Natural killer cell treated with Interleukin-12 subunit alpha and Interleukin-12 subunit beta and Interleukin-15 and Interleukin-18, amount 100 ng/mL, for 72 hours (primary cell): ENCODE measurements at regions not wholly inside any gene's neighbourhood (a gene's known extent, or its start where the extent isn't known, plus 50 kb on each side); places are given as distances from the start of the nearest gene placed in this dataset.

ENCODE experiments used
- ATAC-seq, 2 donors: fragments of 150-1000 bp; cut with Tn5 transposase in 1 of 2; sonication (Bioruptor Pico), chemical (Tn5 transposase) in 1 of 2; 2 replicates each; pipeline ENCODE4 v1.10.0; 2021
- DNase-seq: peaks from one replicate; pipeline ENCODE4 v3.0.0; 2022; ENCODE audit warnings: low spot score
- H3K27ac Mint-ChIP-seq, 2 donors: 1 replicate in 1 of 2; 2 replicates in 1 of 2; pipeline ENCODE4 v1.8.0; 2022; ENCODE audit warnings: mixed read lengths in 2 of 2, mild to moderate bottlenecking in 1 of 2, moderate library complexity in 1 of 2
- H3K27me3 Mint-ChIP-seq, 2 donors: 1 replicate in 1 of 2; 2 replicates in 1 of 2; pipeline ENCODE4 v1.8.0; 2022; ENCODE audit warnings: mixed read lengths in 2 of 2
- H3K36me3 Mint-ChIP-seq: one replicate; pipeline ENCODE4 v1.8.0; 2022; ENCODE audit warnings: mixed read lengths
- H3K4me1 Mint-ChIP-seq, 2 donors: 1 replicate in 1 of 2; 2 replicates in 1 of 2; pipeline ENCODE4 v1.8.0; 2022; ENCODE audit warnings: low read depth in 2 of 2, mixed read lengths in 2 of 2, mild to moderate bottlenecking in 1 of 2
- H3K4me3 Mint-ChIP-seq: one replicate; pipeline ENCODE4 v1.8.0; 2022; ENCODE audit warnings: mixed read lengths
- H3K9me3 Mint-ChIP-seq: 2 replicates; pipeline ENCODE4 v1.8.0; 2022; ENCODE audit warnings: mixed read lengths

DNA sequence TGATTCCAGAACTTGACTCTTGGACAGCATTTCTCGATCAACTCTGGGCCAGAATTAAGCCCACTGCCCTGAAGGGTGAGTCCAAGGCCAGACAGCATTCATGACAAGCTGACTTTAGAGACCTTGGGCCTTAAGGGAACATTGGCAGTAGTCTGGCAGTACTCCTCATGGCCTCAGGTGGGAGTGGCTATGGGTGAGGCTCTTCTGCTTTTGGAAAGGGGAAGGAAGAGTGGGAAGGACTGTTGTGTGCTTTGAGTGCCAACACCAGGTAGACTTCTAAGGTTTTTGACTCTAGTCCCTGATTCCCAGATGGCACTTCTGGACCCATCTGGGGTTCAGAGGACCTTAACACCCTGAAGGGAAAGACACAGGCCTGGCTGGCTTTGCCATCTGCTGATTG, 530.4 kb downstream of the ACTL7B start:
- Mint-ChIP-seq H3K9me3 (peaks cover 25% of the 10 kb centered on the region), H3K27ac (no peak overlapping the region), H3K4me1 (no peaks in the 10 kb centered on the region), H3K36me3 (peaks cover 13% of the 10 kb centered on the region), H3K27me3 (no peaks in the 10 kb centered on the region), H3K4me3 (no peak overlapping the region)
- DNase-seq (no peak), ATAC-seq (no peak)

DNA sequence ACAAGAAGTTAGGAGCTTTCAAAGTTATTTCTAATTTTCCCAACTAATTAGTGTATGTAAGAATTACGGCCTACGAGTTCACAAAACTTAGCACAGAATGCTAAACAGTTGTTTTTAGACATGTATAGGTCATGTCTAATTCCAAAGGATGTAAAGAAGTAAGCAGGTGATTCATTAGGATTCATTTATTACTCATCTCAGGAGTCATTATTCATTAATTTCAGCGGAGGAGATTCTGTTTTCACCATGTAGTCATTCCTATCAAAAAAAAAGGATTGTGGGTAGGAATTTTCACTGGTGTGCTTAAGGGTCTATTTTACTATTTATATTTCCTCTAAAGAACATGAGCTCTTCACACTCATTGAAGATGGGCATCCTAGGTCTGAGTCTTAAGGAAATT, 532.2 kb downstream of the ACTL7B start:
- H3K9me3 Mint-ChIP-seq, result peaks cover 24% of the 10 kb centered on the region
- no peak overlapping the region for H3K27ac Mint-ChIP-seq
- H3K27me3 Mint-ChIP-seq, result no peaks in the 10 kb centered on the region
- no peaks in the 10 kb centered on the region for H3K4me1 Mint-ChIP-seq
- peaks cover 13% of the 10 kb centered on the region for H3K36me3 Mint-ChIP-seq
- ATAC-seq (no peak), DNase-seq (no peak)
- no peak overlapping the region for H3K4me3 Mint-ChIP-seq

DNA sequence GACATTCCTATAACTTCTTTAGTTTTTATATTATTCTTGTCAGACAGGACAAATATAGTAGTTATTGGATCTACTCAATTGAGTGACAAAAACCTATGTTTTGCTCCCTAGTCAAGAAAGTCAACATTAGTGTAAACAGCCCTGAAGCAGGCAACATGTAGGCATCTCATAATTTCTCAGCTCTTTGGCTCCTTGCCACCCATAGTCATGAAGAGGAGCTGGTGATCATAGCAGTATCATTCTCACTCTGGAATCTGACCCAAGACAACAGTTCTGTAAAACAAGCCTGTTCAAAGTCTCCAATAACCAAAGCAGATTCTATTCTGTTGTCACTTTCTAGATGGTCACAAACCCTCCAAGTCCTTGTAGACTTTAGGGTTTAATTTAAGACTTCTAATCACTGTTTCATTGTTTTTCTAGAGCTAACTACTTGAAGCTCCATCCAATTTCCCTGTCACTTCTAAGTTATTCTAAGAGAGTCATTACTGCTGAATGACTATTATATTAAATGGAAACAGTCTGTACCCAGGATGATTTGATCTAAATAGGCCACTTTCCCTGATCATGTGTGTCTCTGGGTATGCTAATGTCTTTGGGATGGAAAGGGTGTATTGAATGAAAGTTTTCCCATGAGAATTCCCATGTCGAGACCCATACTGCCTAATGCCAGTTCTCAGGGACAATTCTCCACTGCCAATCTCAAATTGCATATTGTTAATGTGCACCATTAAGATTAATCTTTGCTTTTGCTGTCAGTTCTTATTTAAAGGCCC, 533.3 kb downstream of the ACTL7B start:
- no peak for ATAC-seq
- H3K4me1 Mint-ChIP-seq, result no peaks in the 10 kb centered on the region
- DNase-seq, result no peak
- H3K27ac Mint-ChIP-seq, result no peak overlapping the region
- H3K36me3 Mint-ChIP-seq, result peaks cover 4% of the 10 kb centered on the region
- H3K27me3 Mint-ChIP-seq, result no peaks in the 10 kb centered on the region
- H3K9me3 Mint-ChIP-seq, result peaks cover 16% of the 10 kb centered on the region
- H3K4me3 Mint-ChIP-seq, result no peak overlapping the region

DNA sequence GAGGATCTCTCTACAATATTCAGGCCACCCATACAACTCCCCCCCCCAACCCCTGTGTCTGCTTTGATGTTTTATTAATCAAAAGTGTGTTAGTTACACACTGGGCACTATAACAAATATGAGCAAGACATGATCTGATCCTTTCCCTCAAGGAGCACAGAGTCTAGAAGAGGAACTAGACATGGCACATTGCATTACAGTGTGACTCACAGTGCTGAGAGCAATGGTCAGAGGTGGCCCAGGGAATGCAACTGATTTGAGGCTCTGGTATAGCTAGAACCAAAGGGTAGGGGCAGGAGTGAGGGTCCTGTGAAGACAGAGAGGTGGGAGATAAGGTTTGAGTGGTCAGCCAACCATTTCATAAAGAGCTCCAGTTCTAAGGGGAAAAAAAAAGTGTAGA, 539.2 kb downstream of the ACTL7B start:
- H3K27me3 Mint-ChIP-seq, result no peaks in the 10 kb centered on the region
- H3K36me3 Mint-ChIP-seq, result no peaks in the 10 kb centered on the region
- DNase-seq (no peak), ATAC-seq (no peak)
- no peak overlapping the region for H3K4me3 Mint-ChIP-seq
- H3K4me1 Mint-ChIP-seq, result no peaks in the 10 kb centered on the region
- H3K27ac Mint-ChIP-seq, result no peak overlapping the region
- peaks cover 7% of the 10 kb centered on the region for H3K9me3 Mint-ChIP-seq

DNA sequence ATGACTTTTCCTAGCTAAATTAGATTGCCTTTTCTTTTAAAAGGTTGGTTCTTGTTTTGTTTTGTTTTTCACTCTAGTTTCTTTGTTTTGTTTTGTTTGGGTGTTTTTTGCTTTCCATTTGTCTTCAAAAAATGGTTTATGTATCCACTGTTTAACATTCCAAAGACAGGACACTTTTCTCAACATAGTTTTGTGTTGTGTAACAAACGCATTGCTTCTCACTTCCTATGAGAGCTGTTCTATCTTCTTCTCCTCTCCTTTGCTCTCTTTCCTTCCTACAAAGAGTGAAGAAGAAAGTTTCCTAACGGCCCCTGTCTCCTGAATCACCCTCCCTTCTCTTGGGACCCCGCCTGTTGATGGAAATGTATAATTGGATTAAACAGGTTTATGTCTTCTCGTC, 539.7 kb downstream of the ACTL7B start:
- Mint-ChIP-seq H3K36me3 (no peaks in the 10 kb centered on the region), H3K27me3 (no peaks in the 10 kb centered on the region), H3K4me1 (no peaks in the 10 kb centered on the region), H3K27ac (no peak overlapping the region), H3K9me3 (peaks cover 7% of the 10 kb centered on the region), H3K4me3 (no peak overlapping the region)
- no peak for DNase-seq
- ATAC-seq, result no peak

DNA sequence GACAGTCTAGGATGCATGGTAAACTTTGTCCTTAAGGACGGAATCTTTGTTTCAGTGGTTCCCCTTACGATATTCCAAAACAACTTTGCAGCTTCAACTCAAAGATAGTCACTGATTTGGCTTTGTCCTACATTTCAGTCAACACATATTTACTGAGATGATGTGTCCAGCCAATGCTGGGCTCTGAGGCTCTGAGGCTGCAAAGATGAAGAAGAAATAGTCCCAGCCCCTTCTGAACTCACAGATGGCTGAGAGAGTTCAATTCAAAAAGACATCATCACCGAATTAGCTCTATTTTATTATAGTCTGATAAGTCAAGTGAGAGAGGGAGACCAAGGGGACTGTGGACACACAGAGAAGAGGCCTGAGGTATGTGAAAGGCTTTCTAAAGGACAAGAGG, 544.0 kb downstream of the ACTL7B start:
- ATAC-seq (no peak), DNase-seq (no peak)
- no peak overlapping the region for H3K4me3 Mint-ChIP-seq
- no peaks in the 10 kb centered on the region for H3K4me1 Mint-ChIP-seq
- H3K27ac Mint-ChIP-seq, result no peak overlapping the region
- H3K9me3 Mint-ChIP-seq, result peaks cover 7% of the 10 kb centered on the region
- no peaks in the 10 kb centered on the region for H3K36me3 Mint-ChIP-seq
- no peaks in the 10 kb centered on the region for H3K27me3 Mint-ChIP-seq

DNA sequence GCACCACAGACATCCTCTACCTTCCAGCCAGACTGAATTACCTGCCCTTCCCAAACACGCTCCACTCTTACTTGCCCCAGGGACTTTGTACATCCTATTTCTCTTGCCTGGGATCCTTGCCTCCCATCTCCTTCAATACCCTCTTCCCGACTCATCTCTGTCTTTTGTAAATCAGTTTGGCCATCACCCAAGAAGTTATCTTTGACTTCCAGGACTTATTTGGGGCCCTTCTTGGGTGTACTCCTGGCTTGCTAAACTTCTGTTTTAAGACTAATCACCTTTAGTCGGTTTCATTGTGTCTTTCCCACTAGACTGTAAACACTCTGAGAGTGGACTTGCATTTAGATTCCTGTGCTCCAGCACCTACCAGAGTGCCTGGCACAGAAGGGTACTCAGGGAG, 545.6 kb downstream of the ACTL7B start:
- H3K4me1 Mint-ChIP-seq, result no peaks in the 10 kb centered on the region
- no peak for DNase-seq
- no peaks in the 10 kb centered on the region for H3K36me3 Mint-ChIP-seq
- ATAC-seq, result no peak
- H3K9me3 Mint-ChIP-seq, result peaks cover 6% of the 10 kb centered on the region
- H3K27me3 Mint-ChIP-seq, result no peaks in the 10 kb centered on the region
- no peak overlapping the region for H3K27ac Mint-ChIP-seq
- no peak overlapping the region for H3K4me3 Mint-ChIP-seq

DNA sequence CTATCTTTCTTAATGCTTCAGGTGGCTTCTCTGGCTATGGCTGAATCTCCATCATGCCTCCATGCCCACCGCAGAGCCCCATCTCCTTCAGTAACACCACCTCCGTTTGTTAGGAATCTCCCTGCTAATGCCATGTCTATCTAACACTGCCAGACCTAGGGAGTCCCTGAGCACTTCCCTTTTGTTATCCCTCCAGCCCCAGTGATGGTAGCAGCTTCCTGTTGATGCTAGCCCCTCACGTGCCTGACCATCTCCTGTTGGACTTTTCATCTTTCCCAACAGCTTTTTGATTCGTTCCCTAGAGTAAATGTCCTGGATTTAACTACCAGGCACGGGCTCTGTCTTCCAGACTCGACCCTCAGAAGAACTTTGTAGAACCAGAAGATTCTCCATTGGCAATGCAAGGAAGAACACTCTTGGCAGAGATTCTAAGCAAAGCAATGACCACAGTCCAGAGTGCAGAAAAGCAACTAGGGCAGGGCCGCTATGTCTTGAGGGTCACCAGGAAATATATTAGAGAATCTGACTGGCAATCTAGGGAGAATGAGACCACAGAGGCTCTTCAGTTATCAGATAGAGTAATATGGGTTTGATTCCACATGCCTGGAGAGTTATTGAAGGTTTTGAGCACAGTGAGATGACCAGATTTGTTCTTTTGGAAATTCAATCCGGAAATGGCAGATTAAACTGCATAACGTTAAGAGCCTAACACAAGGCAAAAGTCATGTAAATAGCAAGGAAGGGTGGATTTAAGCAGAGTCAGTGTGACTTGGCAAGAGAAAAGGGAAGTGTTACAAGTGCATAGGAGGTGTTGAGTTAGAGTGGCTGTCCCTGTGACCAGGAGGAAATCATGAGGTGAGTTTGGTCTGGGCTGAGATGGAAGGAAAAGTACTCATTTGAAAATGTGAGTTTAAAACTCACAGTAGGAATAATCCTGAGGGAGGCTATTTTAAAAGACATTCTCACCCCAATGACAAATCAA, 555.2 kb downstream of the ACTL7B start:
- H3K4me3 Mint-ChIP-seq, result no peak overlapping the region
- H3K4me1 Mint-ChIP-seq, result no peaks in the 10 kb centered on the region
- H3K9me3 Mint-ChIP-seq, result peaks cover 10% of the 10 kb centered on the region
- no peak for ATAC-seq
- no peak for DNase-seq
- no peaks in the 10 kb centered on the region for H3K27me3 Mint-ChIP-seq
- no peak overlapping the region for H3K27ac Mint-ChIP-seq
- H3K36me3 Mint-ChIP-seq, result no peaks in the 10 kb centered on the region

DNA sequence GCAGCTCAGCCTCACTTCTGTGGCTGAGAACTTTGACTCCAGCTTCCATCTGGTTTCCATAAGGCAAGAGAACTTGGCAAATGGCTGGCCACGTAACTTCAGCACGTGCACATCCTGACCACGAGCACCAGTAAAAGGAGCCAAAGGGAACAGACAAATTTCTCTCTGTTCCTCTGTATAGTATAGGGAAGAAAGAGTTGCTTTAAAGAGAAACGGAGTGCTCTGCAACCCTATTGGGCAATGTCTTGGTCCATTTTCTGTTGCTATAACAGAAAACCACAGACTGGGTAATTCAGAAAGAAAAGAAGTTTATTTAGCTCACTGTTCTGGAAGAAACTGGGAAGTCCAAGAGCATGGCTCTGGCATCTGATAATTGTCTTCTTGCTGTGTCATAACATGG, 558.7 kb downstream of the ACTL7B start:
- no peaks in the 10 kb centered on the region for H3K27me3 Mint-ChIP-seq
- H3K4me1 Mint-ChIP-seq, result no peaks in the 10 kb centered on the region
- H3K36me3 Mint-ChIP-seq, result no peaks in the 10 kb centered on the region
- H3K4me3 Mint-ChIP-seq, result no peak overlapping the region
- H3K27ac Mint-ChIP-seq, result no peak overlapping the region
- H3K9me3 Mint-ChIP-seq, result peaks cover 6% of the 10 kb centered on the region
- DNase-seq (no peak), ATAC-seq (no peak)

DNA sequence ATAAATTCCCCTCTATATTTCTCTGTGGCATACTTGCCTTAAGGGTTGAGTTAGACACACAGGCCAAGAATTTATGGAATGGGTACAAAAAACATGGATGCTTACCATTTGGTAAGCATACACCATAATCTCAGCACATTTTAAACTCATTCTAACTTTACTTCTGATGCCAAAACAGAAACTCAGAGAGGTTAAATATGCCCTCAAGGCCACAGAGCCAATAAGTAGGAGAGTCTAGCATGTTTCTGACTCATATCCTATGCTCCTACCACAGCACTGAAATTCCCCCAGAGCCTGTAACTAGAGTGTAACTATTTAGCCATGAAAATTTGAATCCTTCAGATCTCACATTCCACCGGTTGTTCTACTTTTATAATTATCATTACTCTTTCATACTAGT, 559.7 kb downstream of the ACTL7B start:
- Mint-ChIP-seq H3K27ac (no peak overlapping the region), H3K4me3 (no peak overlapping the region), H3K9me3 (peaks cover 6% of the 10 kb centered on the region), H3K36me3 (no peaks in the 10 kb centered on the region), H3K27me3 (no peaks in the 10 kb centered on the region), H3K4me1 (no peaks in the 10 kb centered on the region)
- no peak for DNase-seq
- no peak for ATAC-seq

DNA sequence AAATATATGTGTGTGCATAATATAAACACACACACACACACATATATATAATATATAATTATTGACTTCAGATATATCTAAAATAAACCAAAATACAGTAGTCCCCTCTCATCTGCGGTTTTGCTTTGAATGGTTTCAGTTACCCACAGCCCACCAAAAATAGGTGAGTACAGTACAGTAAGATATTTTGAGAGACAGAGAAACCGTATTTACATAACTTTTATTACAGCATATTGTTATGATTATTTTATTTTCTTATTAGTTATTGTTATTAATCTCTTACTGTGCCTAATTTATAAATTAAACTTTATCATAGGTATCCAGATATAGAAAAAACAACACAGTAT, 564.2 kb downstream of the ACTL7B start:
- Mint-ChIP-seq H3K27ac (no peak overlapping the region), H3K9me3 (peaks cover 5% of the 10 kb centered on the region), H3K36me3 (no peaks in the 10 kb centered on the region), H3K27me3 (no peaks in the 10 kb centered on the region), H3K4me3 (no peak overlapping the region), H3K4me1 (no peaks in the 10 kb centered on the region)
- DNase-seq, result no peak
- no peak for ATAC-seq

DNA sequence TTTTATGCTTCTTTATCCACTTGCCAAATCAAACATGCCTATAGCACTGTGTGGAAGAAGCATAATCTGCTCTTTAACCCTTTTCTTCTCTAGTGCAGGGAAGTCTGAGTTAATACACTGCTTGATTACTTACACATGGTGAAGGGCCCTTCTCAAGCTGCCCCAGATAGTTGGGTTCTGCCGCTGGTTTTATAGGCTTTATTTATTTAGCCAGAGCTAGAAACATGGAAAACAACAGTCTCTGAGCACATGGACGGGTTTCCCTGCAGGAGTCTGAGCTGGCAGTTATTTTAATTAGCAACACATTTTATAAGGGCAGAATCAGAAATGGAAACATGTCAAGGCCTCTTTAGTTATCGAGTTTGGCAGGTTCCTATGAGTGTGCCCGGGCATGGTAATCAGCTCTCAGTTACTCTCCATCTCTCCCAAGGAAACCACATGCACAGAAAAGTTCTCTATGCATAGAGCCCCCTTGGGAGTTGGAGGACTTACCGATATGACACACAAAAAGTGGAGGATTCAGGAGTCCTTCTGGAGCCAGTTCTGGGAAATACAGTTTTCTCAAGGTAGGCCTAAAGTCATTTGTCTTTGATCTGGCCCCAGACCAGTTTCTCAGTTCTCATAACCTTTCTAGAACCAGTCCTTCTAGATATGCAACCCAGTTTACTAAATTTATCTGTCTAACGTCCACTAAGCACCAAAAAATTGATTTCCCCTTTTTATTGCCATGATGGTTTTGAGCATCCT, 564.8 kb downstream of the ACTL7B start:
- no peak for ATAC-seq
- no peaks in the 10 kb centered on the region for H3K27me3 Mint-ChIP-seq
- H3K4me3 Mint-ChIP-seq, result no peak overlapping the region
- DNase-seq, result no peak
- H3K4me1 Mint-ChIP-seq, result no peaks in the 10 kb centered on the region
- peaks cover 5% of the 10 kb centered on the region for H3K9me3 Mint-ChIP-seq
- no peaks in the 10 kb centered on the region for H3K36me3 Mint-ChIP-seq
- H3K27ac Mint-ChIP-seq, result no peak overlapping the region

DNA sequence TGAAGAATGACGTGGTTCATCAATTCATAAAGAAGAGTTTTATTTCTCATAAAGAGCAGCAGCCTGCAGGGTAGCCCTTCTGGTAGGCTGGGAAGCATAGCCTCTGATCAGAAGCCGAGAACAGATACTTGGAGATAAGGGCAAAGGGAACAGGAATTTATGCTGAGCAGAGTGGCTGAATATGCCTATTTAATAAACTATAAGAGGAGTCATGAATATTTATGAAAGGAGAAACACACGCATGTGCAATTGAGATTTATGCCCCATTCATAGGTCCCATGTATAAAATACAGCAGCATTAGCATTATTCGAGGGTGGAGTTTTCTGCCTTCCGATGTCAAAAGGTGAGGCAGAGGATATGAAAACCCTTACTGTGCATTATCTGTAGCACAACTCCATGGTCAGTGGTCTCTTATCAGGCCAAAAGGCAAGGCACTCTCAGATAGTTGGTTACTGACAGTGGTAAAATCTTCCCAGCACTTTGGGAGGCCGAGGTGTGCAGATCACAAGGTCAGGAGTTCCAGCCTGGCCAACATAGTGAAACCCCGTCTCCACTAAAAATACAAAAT, 569.1 kb downstream of the ACTL7B start:
- ATAC-seq, result no peak
- no peaks in the 10 kb centered on the region for H3K27me3 Mint-ChIP-seq
- H3K27ac Mint-ChIP-seq, result no peak overlapping the region
- H3K4me1 Mint-ChIP-seq, result no peaks in the 10 kb centered on the region
- no peaks in the 10 kb centered on the region for H3K36me3 Mint-ChIP-seq
- no peak overlapping the region for H3K4me3 Mint-ChIP-seq
- H3K9me3 Mint-ChIP-seq, result peaks cover 7% of the 10 kb centered on the region
- no peak for DNase-seq

DNA sequence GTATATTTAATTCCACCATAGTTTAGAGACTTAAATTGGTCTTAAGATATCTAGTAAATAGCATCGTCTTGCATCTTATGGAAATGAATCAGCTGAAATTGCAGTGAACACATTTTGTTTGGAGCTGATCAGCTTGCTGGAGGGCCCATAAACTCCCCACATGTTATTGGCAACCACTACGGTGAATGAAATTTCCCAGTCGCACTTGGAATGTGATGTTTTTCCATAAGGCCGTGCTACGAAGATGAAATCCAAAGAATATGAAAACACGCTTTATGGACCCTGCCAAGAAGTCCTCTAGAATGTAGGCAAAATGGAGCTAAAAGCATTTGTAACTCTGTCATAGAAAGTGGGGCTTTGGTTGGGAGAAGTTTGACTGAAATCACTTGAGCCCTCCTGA, 572.1 kb downstream of the ACTL7B start:
- Mint-ChIP-seq H3K9me3 (peaks cover 5% of the 10 kb centered on the region), H3K27ac (no peak overlapping the region), H3K36me3 (no peaks in the 10 kb centered on the region), H3K4me1 (no peaks in the 10 kb centered on the region), H3K27me3 (no peaks in the 10 kb centered on the region), H3K4me3 (no peak overlapping the region)
- DNase-seq (no peak), ATAC-seq (no peak)
